ENCODE measurements at regions not wholly inside any gene's neighbourhood (a gene's known extent, or its start where the extent isn't known, plus 50 kb on each side); places are given as distances from the start of the nearest gene placed in this dataset.

GRCh38 chr4:112015960-112016359, 129.3 kb upstream of the FAM241A start:
- no peak for TF ChIP-seq EGR1 (IDR thresholded peaks at IDR 0.05; ENCODE audit: low read depth in 2 of 2)
- no peak for TF ChIP-seq JUND (IDR thresholded peaks at IDR 0.05)
- no peak for TF ChIP-seq TAF1 (conservative IDR thresholded peaks at IDR 0.05)
- no peak for TF ChIP-seq FOXA2 (IDR thresholded peaks at IDR 0.05)
- TF ChIP-seq NR2F2 (IDR thresholded peaks at IDR 0.05), result no peak
- TF ChIP-seq RAD21 (IDR thresholded peaks at IDR 0.05), result no peak
- TF ChIP-seq REST (IDR thresholded peaks at IDR 0.05), result no peak
- no peak for TF ChIP-seq HNF4A (conservative IDR thresholded peaks at IDR 0.05)
- TF ChIP-seq MAX (IDR thresholded peaks at IDR 0.05), result no peak
- TF ChIP-seq HNF4G (IDR thresholded peaks at IDR 0.05), result no peak
- no peak for TF ChIP-seq RXRA (IDR thresholded peaks at IDR 0.05)
- TF ChIP-seq CTCF (IDR thresholded peaks at IDR 0.05; ENCODE audit: low read depth, low read length, missing input control), result no peak
- TF ChIP-seq SP1 (IDR thresholded peaks at IDR 0.05), result no peak
- no peak for TF ChIP-seq GABPA (IDR thresholded peaks at IDR 0.05 in 1 of 2, conservative IDR thresholded peaks at IDR 0.05 in 1 of 2)
- TF ChIP-seq YY1 (IDR thresholded peaks at IDR 0.05), result no peak
- no peak for TF ChIP-seq FOXA1 (IDR thresholded peaks at IDR 0.05)
- no peak for TF ChIP-seq ZBTB33 (IDR thresholded peaks at IDR 0.05)
- TF ChIP-seq ATF3 (IDR thresholded peaks at IDR 0.05), result no peak
- no peak for DNase-seq (ENCODE audit: low spot score)
- no peaks in the 10 kb centered on the region for H3K9me3 ChIP-seq (ENCODE audit: control insufficient read depth in 4 of 4, low read length in 3 of 4)
- H3K27ac ChIP-seq (ENCODE audit: low read depth in 1 of 2, low read length in 2 of 2), result no peak overlapping the region
- no peak overlapping the region for H3K9ac ChIP-seq (ENCODE audit: low read depth in 1 of 2, low read length in 2 of 2)
- no peaks in the 10 kb centered on the region for H3K36me3 ChIP-seq (ENCODE audit: control insufficient read depth in 4 of 4, insufficient read depth in 3 of 4, low read depth in 1 of 4, low read length in 3 of 4)
- H3K4me1 ChIP-seq (ENCODE audit: control insufficient read depth in 4 of 4, insufficient read depth in 4 of 4, low read length in 3 of 4), result no peaks in the 10 kb centered on the region
- no peak overlapping the region for H3K4me3 ChIP-seq (ENCODE audit: low read depth in 1 of 3, low read length in 3 of 3)
- WGBS, result 76% methylated on average over 3 of the region's 3 CpGs
- peaks cover 0 to 6% (median 0%) of the 10 kb centered on the region in 4 donors for H3K27me3 ChIP-seq (ENCODE audit: control insufficient read depth in 4 of 4, insufficient read depth in 4 of 4, low read length in 3 of 4)

Data from liver (tissue), 8 donors.